ENCODE measurements at regions not wholly inside any gene's neighbourhood (a gene's known extent, or its start where the extent isn't known, plus 50 kb on each side); places are given as distances from the start of the nearest gene placed in this dataset.

DNA sequence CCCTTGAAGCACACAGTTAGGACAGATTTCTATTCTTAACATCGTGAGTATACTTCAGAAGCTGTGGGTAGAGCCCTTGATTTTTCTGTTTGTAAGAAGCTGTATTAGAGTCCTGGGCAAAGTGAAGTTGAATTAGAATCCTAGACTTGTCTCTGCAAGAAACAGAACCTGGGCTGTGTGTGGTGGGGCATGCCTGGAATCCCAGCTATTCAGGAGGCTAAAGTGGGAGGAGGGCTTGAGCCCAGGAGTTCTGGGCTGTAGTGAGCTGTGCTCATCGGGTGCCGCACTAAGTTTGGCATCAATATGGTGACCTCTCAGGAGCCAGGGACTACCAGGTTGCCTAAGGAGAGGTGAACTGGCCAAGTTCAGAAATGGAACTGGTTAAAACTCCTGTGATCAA, 183.4 kb downstream of the GNAI1 start:
- H3K9me3 ChIP-seq (ENCODE audit: low read depth): no peaks in the 10 kb centered on the region
- H4K20me1 ChIP-seq (ENCODE audit: insufficient read depth): no peaks in the 10 kb centered on the region
- no peak overlapping the region for H3K9ac ChIP-seq
- H2AFZ ChIP-seq: no peak overlapping the region
- H3K79me2 ChIP-seq (ENCODE audit: insufficient read depth): no peaks in the 10 kb centered on the region
- no peak for DNase-seq
- H3K27ac ChIP-seq: no peak overlapping the region
- no peaks in the 10 kb centered on the region for H3K9me2 ChIP-seq (ENCODE audit: insufficient read depth)
- no peak overlapping the region for H3K4me3 ChIP-seq
- H3K27me3 ChIP-seq (replicated peaks; ENCODE audit: insufficient read depth): no peaks in the 10 kb centered on the region
- WGBS, 2 experiments (ENCODE audit: low coverage in 1 of 2, low lambda C conversion rate in 2 of 2, missing lambda C conversion rate in 2 of 2): 90 to 92% methylated on average over 3 of the region's 3 CpGs
- no peaks in the 10 kb centered on the region for H3K4me1 ChIP-seq (ENCODE audit: insufficient read depth)
- H3F3A ChIP-seq (ENCODE audit: insufficient read depth): no peaks in the 10 kb centered on the region
- in situ Hi-C loops (cut with MboI): no loop called here
- TF ChIP-seq EZH2phosphoT487 (IDR thresholded peaks at IDR 0.05; ENCODE audit: insufficient read depth, low read depth) (no peak), EZH2 (IDR thresholded peaks at IDR 0.05; ENCODE audit: insufficient read depth, poor library complexity, severe bottlenecking) (no peak)
- no peak overlapping the region for H3K4me2 ChIP-seq (ENCODE audit: unreplicated experiment)
- no peaks in the 10 kb centered on the region for H3K36me3 ChIP-seq (ENCODE audit: low read depth)

DNA sequence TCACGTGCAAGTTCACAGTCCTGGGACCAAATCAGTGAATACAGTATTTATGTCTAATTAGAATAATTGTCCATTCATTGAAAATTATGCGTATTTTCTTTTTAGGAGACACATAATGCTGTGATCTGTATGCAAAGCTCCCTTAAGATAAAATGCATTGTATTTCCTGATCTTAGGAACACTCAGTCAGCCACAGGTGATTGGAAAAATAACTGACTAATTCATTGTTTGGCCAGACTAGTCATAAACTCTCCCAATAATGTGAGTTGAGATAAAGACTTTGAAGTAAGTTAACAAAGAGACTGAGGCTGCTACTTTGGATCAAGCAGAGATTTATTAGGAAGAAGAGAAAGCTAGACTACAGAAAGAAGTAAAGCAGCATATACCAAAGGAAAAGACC, 182.2 kb downstream of the GNAI1 start:
- Histone ChIP-seq H2AFZ (no peak overlapping the region), H3K4me1 (ENCODE audit: insufficient read depth) (no peaks in the 10 kb centered on the region), H3K9ac (no peak overlapping the region), H3K9me3 (ENCODE audit: low read depth) (no peaks in the 10 kb centered on the region), H3K27ac (no peak overlapping the region), H3K79me2 (ENCODE audit: insufficient read depth) (no peaks in the 10 kb centered on the region), H3K9me2 (ENCODE audit: insufficient read depth) (no peaks in the 10 kb centered on the region), H3K4me2 (ENCODE audit: unreplicated experiment) (no peak overlapping the region), H3K36me3 (ENCODE audit: low read depth) (no peaks in the 10 kb centered on the region), H3K4me3 (no peak overlapping the region), H3K27me3 (replicated peaks; ENCODE audit: insufficient read depth) (no peaks in the 10 kb centered on the region), H3F3A (ENCODE audit: insufficient read depth) (no peaks in the 10 kb centered on the region), H4K20me1 (ENCODE audit: insufficient read depth) (no peaks in the 10 kb centered on the region)
- WGBS, 2 experiments (ENCODE audit: low coverage in 1 of 2, low lambda C conversion rate in 2 of 2, missing lambda C conversion rate in 2 of 2): 88 to 92% methylated on average over 2 of the region's 2 CpGs
- in situ Hi-C loops (cut with MboI): no loop called here
- DNase-seq: no peak
- TF ChIP-seq EZH2phosphoT487 (IDR thresholded peaks at IDR 0.05; ENCODE audit: insufficient read depth, low read depth): no peak
- no peak for TF ChIP-seq EZH2 (IDR thresholded peaks at IDR 0.05; ENCODE audit: insufficient read depth, poor library complexity, severe bottlenecking)

DNA sequence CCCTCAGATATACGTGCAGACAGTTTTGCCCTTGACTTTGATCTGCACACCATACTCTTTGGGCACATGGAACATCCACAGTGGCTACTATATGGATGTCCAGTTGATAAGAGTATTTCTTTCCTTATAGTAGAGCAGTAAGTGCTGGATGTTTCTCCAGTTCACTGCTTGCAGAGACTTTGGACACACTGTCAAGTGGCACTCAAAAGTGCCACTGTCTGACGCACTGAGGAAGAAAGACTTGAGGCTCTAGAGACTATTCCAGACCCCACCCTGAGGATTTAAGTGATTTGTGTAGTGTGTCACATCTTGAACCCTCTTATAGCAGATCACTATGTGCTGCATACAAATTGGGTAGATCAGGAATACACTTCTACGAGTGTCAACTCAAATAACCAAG, 179.1 kb downstream of the GNAI1 start:
- Histone ChIP-seq H3K79me2 (ENCODE audit: insufficient read depth) (no peaks in the 10 kb centered on the region), H3K9me3 (ENCODE audit: low read depth) (no peaks in the 10 kb centered on the region), H3K9ac (no peak overlapping the region), H3K27me3 (replicated peaks; ENCODE audit: insufficient read depth) (no peaks in the 10 kb centered on the region), H3K27ac (no peak overlapping the region), H3K9me2 (ENCODE audit: insufficient read depth) (no peaks in the 10 kb centered on the region), H2AFZ (no peak overlapping the region), H4K20me1 (ENCODE audit: insufficient read depth) (no peaks in the 10 kb centered on the region), H3F3A (ENCODE audit: insufficient read depth) (no peaks in the 10 kb centered on the region), H3K4me1 (ENCODE audit: insufficient read depth) (no peaks in the 10 kb centered on the region), H3K4me3 (no peak overlapping the region), H3K4me2 (ENCODE audit: unreplicated experiment) (no peak overlapping the region), H3K36me3 (ENCODE audit: low read depth) (no peaks in the 10 kb centered on the region)
- WGBS, 2 experiments (ENCODE audit: low coverage in 1 of 2, low lambda C conversion rate in 2 of 2, missing lambda C conversion rate in 2 of 2): 85% methylated on average over 3 of the region's 3 CpGs
- DNase-seq: no peak
- in situ Hi-C loops (cut with MboI): no loop called here
- TF ChIP-seq EZH2 (IDR thresholded peaks at IDR 0.05; ENCODE audit: insufficient read depth, poor library complexity, severe bottlenecking) (no peak), EZH2phosphoT487 (IDR thresholded peaks at IDR 0.05; ENCODE audit: insufficient read depth, low read depth) (no peak)

DNA sequence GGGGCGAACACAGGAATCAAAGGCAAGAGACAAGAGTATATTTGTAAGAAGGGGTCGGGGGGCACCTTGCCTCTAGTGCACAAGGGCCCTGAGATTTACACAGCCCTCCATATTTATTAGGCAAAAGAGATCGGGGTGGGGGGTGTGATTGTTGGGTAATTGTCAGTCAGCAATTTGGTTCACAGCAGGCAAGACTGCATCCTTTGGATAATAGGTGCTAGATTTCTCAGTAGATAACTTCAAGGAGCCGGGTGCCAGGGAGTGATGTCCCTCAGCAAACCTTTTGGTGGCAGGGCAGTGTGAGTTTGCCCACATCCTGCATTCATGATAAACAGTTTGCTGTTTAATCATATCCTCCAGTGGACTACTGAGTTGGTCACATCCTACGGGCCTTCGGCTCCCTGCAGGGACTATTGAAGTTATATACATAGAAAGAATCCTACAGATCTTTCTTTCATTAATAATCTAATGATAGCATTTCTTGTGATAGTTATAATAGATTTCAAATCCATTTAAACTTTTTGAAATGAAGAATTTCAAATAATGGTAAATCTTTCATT, 178.5 kb downstream of the GNAI1 start:
- no peak overlapping the region for H3K4me2 ChIP-seq (ENCODE audit: unreplicated experiment)
- H2AFZ ChIP-seq: no peak overlapping the region
- in situ Hi-C loops (cut with MboI): no loop called here
- H4K20me1 ChIP-seq (ENCODE audit: insufficient read depth): no peaks in the 10 kb centered on the region
- no peaks in the 10 kb centered on the region for H3K27me3 ChIP-seq (replicated peaks; ENCODE audit: insufficient read depth)
- DNase-seq: no peak
- no peaks in the 10 kb centered on the region for H3K4me1 ChIP-seq (ENCODE audit: insufficient read depth)
- H3K79me2 ChIP-seq (ENCODE audit: insufficient read depth): no peaks in the 10 kb centered on the region
- no peaks in the 10 kb centered on the region for H3K9me3 ChIP-seq (ENCODE audit: low read depth)
- 84% methylated on average over 6 of the region's 6 CpGs for WGBS, 2 experiments (ENCODE audit: low coverage in 1 of 2, low lambda C conversion rate in 2 of 2, missing lambda C conversion rate in 2 of 2)
- H3K9me2 ChIP-seq (ENCODE audit: insufficient read depth): no peaks in the 10 kb centered on the region
- no peak overlapping the region for H3K4me3 ChIP-seq
- TF ChIP-seq EZH2phosphoT487 (IDR thresholded peaks at IDR 0.05; ENCODE audit: insufficient read depth, low read depth) (no peak), EZH2 (IDR thresholded peaks at IDR 0.05; ENCODE audit: insufficient read depth, poor library complexity, severe bottlenecking) (no peak)
- no peaks in the 10 kb centered on the region for H3F3A ChIP-seq (ENCODE audit: insufficient read depth)
- H3K36me3 ChIP-seq (ENCODE audit: low read depth): no peaks in the 10 kb centered on the region
- H3K9ac ChIP-seq: no peak overlapping the region
- H3K27ac ChIP-seq: no peak overlapping the region
